MM.1S (cell line): ENCODE measurements at regions not wholly inside any gene's neighbourhood (a gene's known extent, or its start where the extent isn't known, plus 50 kb on each side); places are given as distances from the start of the nearest gene placed in this dataset.

Source experiments
- CTCF ChIP-seq: fragments of 300-600 bp; sonication (generic); IDR thresholded peaks from 2 replicates; pipeline ENCODE4 v1.5.1; 2016; ENCODE audit warnings: antibody characterized with exemption, low read length, mixed read lengths
- EZH2phosphoT487 ChIP-seq: fragments of 300-600 bp; sonication (generic); IDR thresholded peaks from 2 replicates; pipeline ENCODE4 v1.6.1; 2018; ENCODE audit warnings: antibody characterized with exemption, low read length

- TF ChIP-seq CTCF (no peak), EZH2phosphoT487 (no peak)
These were observed 1318.9 kb downstream of the AACS start for GRCh38 chr12:126384026-126384564.
